Activated CD8-positive, alpha-beta T cell treated with anti-CD3 and anti-CD28 coated beads, Interleukin-2, amount 10 ng/mL, durations not matched to agents 7 days and 5 days (primary cell): ENCODE measurements at regions not wholly inside any gene's neighbourhood (a gene's known extent, or its start where the extent isn't known, plus 50 kb on each side); places are given as distances from the start of the nearest gene placed in this dataset.

Experiments used
- ATAC-seq: fragments of 150-1000 bp; cut with Tn5 transposase; one replicate; pipeline ENCODE4 v1.10.0; 2021; ENCODE audit warnings: moderate library complexity
- CTCF ChIA-PET: fragments of 350-600 bp; sonication (Branson Sonifier 250); formaldehyde crosslinking; loops from one replicate; lab custom pipeline; 2021; ENCODE audit warnings: antibody characterized with exemption; lab: Charles Lee
- POLR2A ChIA-PET: fragments of 350-600 bp; sonication (Branson Sonifier 250); formaldehyde crosslinking; loops from one replicate; lab custom pipeline; 2021; ENCODE audit warnings: antibody characterized with exemption; lab: Charles Lee
- DNase-seq: peaks from one replicate; pipeline ENCODE4 v3.0.0-alpha.2; 2020
- H3K27ac Mint-ChIP-seq: one replicate; pipeline ENCODE4 v1.8.0; 2021; ENCODE audit warnings: mild to moderate bottlenecking, mixed read lengths
- H3K27me3 Mint-ChIP-seq: one replicate; pipeline ENCODE4 v1.8.0; 2021; ENCODE audit warnings: low read depth, mixed read lengths
- H3K36me3 Mint-ChIP-seq: one replicate; pipeline ENCODE4 v1.8.0; 2021; ENCODE audit warnings: low read depth, mixed read lengths
- H3K4me1 Mint-ChIP-seq: one replicate; pipeline ENCODE4 v1.8.0; 2021; ENCODE audit warnings: low read depth, mixed read lengths
- H3K4me3 Mint-ChIP-seq: one replicate; pipeline ENCODE4 v1.8.0; 2021; ENCODE audit warnings: mild to moderate bottlenecking, mixed read lengths
- H3K9me3 Mint-ChIP-seq: one replicate; pipeline ENCODE4 v1.8.0; 2022; ENCODE audit warnings: mixed read lengths; ENCODE audit not compliant: insufficient read depth

- Mint-ChIP-seq H3K36me3 (peaks cover 34% of the 10 kb centered on the region), H3K27ac (no peak overlapping the region), H3K9me3 (peaks cover 6% of the 10 kb centered on the region), H3K4me1 (peaks cover 15% of the 10 kb centered on the region), H3K4me3 (no peak overlapping the region), H3K27me3 (no peaks in the 10 kb centered on the region)
- no peak for ATAC-seq
- ChIA-PET POLR2A (interaction anchor here (0.6 kb wide), 1 partner anchor 110 kb away, joined by 3 read pairs; no protein-coding TSS in a partner anchor), CTCF (no interaction called here)
- DNase-seq = no peak
Measured at GRCh38 chr6:149160943-149161342, 156.6 kb upstream of the TAB2 start.

- Mint-ChIP-seq H3K27ac (no peak overlapping the region), H3K4me3 (no peak overlapping the region), H3K4me1 (peaks cover 28% of the 10 kb centered on the region), H3K36me3 (peaks cover 18% of the 10 kb centered on the region), H3K27me3 (no peaks in the 10 kb centered on the region), H3K9me3 (no peaks in the 10 kb centered on the region)
- DNase-seq (no peak), ATAC-seq (no peak)
- ChIA-PET CTCF (no interaction called here), POLR2A (no interaction called here)
Measured at GRCh38 chr6:149162924-149163323, 154.6 kb upstream of the TAB2 start.

DNA sequence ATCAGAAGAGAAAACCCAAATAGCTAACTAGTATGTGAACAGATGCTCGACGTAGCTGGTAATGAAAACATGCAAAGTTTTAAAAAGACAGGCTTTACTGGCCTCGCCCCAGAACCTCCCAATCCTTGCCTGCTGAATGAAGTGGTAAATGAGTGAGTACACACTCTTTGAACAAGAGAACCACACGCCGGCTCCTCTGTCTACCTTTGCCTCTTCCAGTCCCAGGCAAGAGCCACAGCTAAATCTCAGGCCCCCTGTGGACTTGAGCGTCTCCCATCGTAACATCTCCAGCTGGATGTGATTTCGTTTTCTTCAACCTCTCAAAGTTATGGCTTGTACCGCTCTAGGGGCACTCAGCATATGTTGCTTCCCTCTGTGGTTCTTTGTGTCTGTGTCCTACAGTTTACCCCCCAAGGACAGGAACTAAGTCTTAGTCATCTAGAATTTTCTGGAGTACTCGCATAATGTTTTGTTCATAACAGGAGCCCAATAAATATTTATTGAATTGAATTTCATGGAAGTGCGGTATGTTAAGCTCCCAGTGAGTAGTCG lies 153.2 kb upstream of the TAB2 start:
- Mint-ChIP-seq H3K4me3 (no peak overlapping the region), H3K4me1 (peaks cover 38% of the 10 kb centered on the region), H3K36me3 (peaks cover 18% of the 10 kb centered on the region), H3K27ac (no peak overlapping the region), H3K27me3 (no peaks in the 10 kb centered on the region), H3K9me3 (peaks cover 6% of the 10 kb centered on the region)
- ChIA-PET POLR2A (interaction anchor here (0.6 to 0.9 kb wide), 3 partner anchors 12 to 153 kb away, joined by 3 read pairs; partner anchors contain the start of gene TAB2), CTCF (interaction anchor here (1.0 to 2.4 kb wide), 4 partner anchors 10 to 37 kb away, joined by 3 to 11 read pairs (median 5); no protein-coding TSS in a partner anchor)
- DNase-seq = no peak
- ATAC-seq = no peak

DNA sequence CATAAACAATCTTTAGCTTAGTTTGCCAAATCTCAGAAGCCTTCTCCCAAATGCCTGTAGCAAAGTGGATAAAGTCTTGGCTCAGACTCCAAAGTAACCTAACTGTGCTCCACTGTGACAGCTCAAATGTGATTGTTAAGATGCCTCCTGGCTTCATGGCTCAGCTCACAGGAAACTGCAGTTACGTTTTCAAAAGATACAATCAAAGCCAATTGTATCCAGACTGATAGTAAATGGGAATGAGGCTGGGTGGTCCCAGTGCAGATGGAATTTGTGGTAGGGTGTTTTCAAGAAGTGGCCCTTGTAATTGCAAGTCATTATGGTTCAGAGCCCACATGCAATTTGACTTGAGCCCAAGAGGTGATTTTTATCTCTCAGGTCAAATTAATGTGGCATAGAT lies 151.2 kb upstream of the TAB2 start:
- peaks cover 6% of the 10 kb centered on the region for H3K9me3 Mint-ChIP-seq
- DNase-seq (no peak), ATAC-seq (no peak)
- ChIA-PET POLR2A (no interaction called here), CTCF (interaction anchor here (1.7 kb wide), 1 partner anchor 266 kb away, joined by 4 read pairs; no protein-coding TSS in a partner anchor)
- H3K27me3 Mint-ChIP-seq = no peaks in the 10 kb centered on the region
- H3K4me3 Mint-ChIP-seq = no peak overlapping the region
- peak overlapping the region; percentile 77 for H3K27ac Mint-ChIP-seq
- H3K4me1 Mint-ChIP-seq = peaks cover 51% of the 10 kb centered on the region
- H3K36me3 Mint-ChIP-seq = peaks cover 22% of the 10 kb centered on the region

DNA sequence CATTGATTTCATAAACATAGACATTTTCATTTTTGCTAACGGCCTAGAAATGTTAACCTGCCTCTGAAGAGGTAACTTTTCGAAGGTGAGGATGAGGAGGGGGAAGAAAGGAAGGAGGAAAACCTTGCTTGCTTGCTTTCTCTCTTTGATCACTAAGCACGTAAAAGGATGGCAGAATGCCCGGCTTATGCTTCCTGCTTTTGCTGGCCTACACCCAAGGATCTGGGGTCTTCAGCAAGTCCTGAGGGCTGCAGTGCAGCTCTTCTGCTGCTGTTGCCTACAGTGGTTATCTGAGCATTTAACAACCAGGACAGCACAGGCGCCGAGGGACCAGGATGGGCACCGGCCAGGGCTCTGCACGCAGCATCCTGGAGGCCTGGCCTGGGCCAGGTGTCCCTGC lies 150.8 kb upstream of the TAB2 start:
- no peaks in the 10 kb centered on the region for H3K27me3 Mint-ChIP-seq
- peaks cover 6% of the 10 kb centered on the region for H3K9me3 Mint-ChIP-seq
- peak overlapping the region; percentile 77 for H3K27ac Mint-ChIP-seq
- H3K4me3 Mint-ChIP-seq = no peak overlapping the region
- peaks cover 19% of the 10 kb centered on the region for H3K36me3 Mint-ChIP-seq
- CTCF ChIA-PET = interaction anchor here (1.7 kb wide), 1 partner anchor 266 kb away, joined by 4 read pairs; no protein-coding TSS in a partner anchor
- no peak for DNase-seq
- POLR2A ChIA-PET = no interaction called here
- ATAC-seq = no peak
- peaks cover 50% of the 10 kb centered on the region for H3K4me1 Mint-ChIP-seq

DNA sequence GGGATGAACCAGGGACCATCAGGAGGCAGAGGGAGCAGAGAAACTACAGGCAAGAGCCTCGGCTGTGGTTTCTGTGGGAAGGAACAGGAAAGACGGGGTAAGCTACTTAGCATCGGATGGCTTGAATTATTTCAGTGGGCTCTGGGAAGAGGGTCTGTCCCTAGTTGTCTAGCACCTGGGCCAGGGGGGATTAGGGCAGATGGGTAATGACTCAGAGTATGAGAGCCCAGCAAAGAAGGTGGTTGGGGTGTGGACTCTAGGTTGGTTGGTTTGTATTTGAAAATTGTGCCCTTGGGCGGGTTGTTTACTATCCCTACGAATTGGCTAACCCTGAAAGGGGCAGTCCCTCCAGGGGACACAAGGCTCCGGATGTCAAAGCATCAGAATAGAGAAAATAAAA lies 148.5 kb upstream of the TAB2 start:
- no peak overlapping the region for H3K4me3 Mint-ChIP-seq
- ATAC-seq = peak; percentile 43
- no peaks in the 10 kb centered on the region for H3K27me3 Mint-ChIP-seq
- peaks cover 17% of the 10 kb centered on the region for H3K36me3 Mint-ChIP-seq
- peaks cover 56% of the 10 kb centered on the region for H3K4me1 Mint-ChIP-seq
- peak overlapping the region; percentile 70 for H3K27ac Mint-ChIP-seq
- POLR2A ChIA-PET = interaction anchor here (1.6 kb wide), 1 partner anchor 27 kb away, joined by 5 read pairs; no protein-coding TSS in a partner anchor
- CTCF ChIA-PET = interaction anchor here (1.6 kb wide), 1 partner anchor 20 kb away, joined by 5 read pairs; no protein-coding TSS in a partner anchor
- peaks cover 6% of the 10 kb centered on the region for H3K9me3 Mint-ChIP-seq
- no peak for DNase-seq

GRCh38 chr6:149169761-149170511 lies 147.6 kb upstream of the TAB2 start:
- H3K4me1 Mint-ChIP-seq = peaks cover 61% of the 10 kb centered on the region
- H3K9me3 Mint-ChIP-seq = peaks cover 6% of the 10 kb centered on the region
- ChIA-PET POLR2A (interaction anchor here (1.6 kb wide), 1 partner anchor 26 kb away, joined by 5 read pairs; no protein-coding TSS in a partner anchor), CTCF (interaction anchor here (1.6 kb wide), 1 partner anchor 19 kb away, joined by 5 read pairs; no protein-coding TSS in a partner anchor)
- H3K27ac Mint-ChIP-seq = peak overlapping the region; percentile 70
- H3K36me3 Mint-ChIP-seq = peaks cover 17% of the 10 kb centered on the region
- no peak overlapping the region for H3K4me3 Mint-ChIP-seq
- DNase-seq (no peak), ATAC-seq (no peak)
- no peaks in the 10 kb centered on the region for H3K27me3 Mint-ChIP-seq

DNA sequence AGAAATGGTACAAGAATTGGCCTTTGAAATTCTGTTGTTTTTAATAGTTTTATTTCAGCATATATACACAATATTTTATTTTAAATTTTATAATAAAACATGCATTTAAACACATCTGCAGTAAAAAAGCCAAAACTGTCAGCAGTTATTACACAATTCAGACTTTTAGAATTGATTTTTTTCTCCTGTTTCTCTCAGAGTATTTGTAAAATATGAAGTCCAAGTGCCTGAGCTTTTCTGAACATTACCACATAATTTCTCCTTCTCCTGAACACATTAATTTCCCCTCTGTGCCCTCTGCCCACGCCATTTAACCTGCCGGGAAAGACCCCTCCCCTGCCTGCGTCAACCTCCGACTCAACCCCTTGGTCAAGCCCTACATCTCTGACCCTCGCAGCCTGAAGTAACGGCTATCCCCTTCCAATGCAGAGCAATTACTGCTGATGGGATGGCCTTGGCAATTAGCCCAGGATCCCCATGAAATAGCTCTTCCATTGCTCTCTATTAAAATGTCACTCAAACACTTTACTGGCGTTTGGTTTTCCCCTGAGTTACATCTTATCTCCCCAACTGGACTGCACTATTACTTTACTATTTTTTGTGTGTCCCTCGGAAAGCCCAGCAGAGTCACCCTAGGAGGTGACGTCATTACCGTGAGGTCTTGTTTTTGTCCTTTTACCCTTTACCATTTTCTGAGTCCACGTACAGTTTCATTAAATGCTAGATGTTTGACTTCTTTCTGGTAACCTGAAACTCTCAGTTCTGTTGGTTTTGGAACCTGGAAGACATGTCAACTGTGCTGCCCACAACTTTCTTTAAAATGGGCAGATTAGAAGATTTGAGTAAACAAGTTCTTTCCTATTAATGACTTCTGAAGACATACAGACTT lies 146.7 kb upstream of the TAB2 start:
- no peak for DNase-seq
- no peak for ATAC-seq
- Mint-ChIP-seq H3K4me1 (peaks cover 65% of the 10 kb centered on the region), H3K9me3 (peaks cover 6% of the 10 kb centered on the region), H3K36me3 (peaks cover 17% of the 10 kb centered on the region), H3K27me3 (no peaks in the 10 kb centered on the region), H3K4me3 (no peak overlapping the region), H3K27ac (no peak overlapping the region)
- ChIA-PET POLR2A (interaction anchor here (0.6 to 1.6 kb wide), 2 partner anchors 25 to 457 kb away, joined by 3 to 5 read pairs; no protein-coding TSS in a partner anchor), CTCF (no interaction called here)

DNA sequence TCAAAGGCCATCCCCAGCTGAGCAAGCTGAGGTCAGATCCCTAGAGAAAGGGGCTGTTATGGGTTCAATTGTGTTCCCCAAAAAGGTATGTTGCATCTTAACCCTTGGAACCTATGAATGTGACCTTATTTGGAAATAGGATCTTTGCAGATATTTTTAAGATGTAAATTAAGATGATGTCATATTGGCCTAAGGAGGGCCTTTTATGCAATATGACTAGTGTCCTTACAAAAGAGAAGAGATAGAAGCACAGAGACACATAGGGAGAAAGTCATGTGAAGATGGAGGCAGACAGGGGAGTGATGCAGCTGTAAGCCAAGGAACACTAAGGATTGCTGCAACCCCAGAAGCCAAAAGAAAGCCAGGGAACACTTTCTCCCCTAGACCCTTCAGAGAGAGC lies 144.3 kb upstream of the TAB2 start:
- Mint-ChIP-seq H3K9me3 (peaks cover 16% of the 10 kb centered on the region), H3K27me3 (no peaks in the 10 kb centered on the region), H3K4me3 (no peak overlapping the region), H3K4me1 (peaks cover 48% of the 10 kb centered on the region), H3K36me3 (peaks cover 27% of the 10 kb centered on the region), H3K27ac (no peak overlapping the region)
- POLR2A ChIA-PET = no interaction called here
- DNase-seq (no peak), ATAC-seq (no peak)
- CTCF ChIA-PET = interaction anchor here (1.7 kb wide), 1 partner anchor 8 kb away, joined by 7 read pairs; no protein-coding TSS in a partner anchor

DNA sequence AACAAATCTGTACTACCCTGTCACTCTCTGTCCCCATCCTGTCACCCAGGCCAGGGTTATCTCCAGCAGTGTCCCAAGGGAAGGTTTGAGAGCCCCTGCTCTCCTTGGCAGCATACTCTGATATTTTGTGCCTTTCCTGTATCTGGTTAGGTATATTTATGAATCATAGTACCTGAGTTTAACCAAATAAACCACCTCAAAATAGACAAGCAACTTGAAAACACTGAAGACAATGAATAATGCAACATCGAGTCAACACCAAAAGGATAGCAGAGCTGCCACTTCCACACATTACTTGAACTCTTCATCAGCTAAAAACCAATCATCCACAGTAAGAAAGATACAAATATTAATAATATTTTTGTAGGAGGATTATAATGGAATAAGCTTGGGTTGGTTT lies 142.6 kb upstream of the TAB2 start:
- peaks cover 15% of the 10 kb centered on the region for H3K9me3 Mint-ChIP-seq
- ChIA-PET POLR2A (interaction anchor here (1.3 kb wide), 1 partner anchor 57 kb away, joined by 3 read pairs; no protein-coding TSS in a partner anchor), CTCF (interaction anchor here (1.7 kb wide), 1 partner anchor 10 kb away, joined by 7 read pairs; no protein-coding TSS in a partner anchor)
- DNase-seq = no peak
- ATAC-seq = no peak
- no peak overlapping the region for H3K4me3 Mint-ChIP-seq
- H3K4me1 Mint-ChIP-seq = peaks cover 31% of the 10 kb centered on the region
- no peaks in the 10 kb centered on the region for H3K27me3 Mint-ChIP-seq
- H3K36me3 Mint-ChIP-seq = peaks cover 22% of the 10 kb centered on the region
- no peak overlapping the region for H3K27ac Mint-ChIP-seq
